SJSA1 (cell line): ENCODE measurements at regions not wholly inside any gene's neighbourhood (a gene's known extent, or its start where the extent isn't known, plus 50 kb on each side); places are given as distances from the start of the nearest gene placed in this dataset.
A peak's percentile ranks its signal among the peaks of the same experiment; 100 is the strongest.
"Not testable (repeated sequence)": the region's sequence is repeated elsewhere in the genome, so short reads cannot be mapped to it uniquely, and the experiment has no call there.

Experiments
- DNase-seq, 2 experiments: peaks; one replicate each; pipeline ENCODE4 v3.0.0-alpha.2; 2015 to 2020; ENCODE audit warnings: low spot score in 2 of 2, low read depth in 1 of 2
- H3K27ac ChIP-seq: fragments of 250-450 bp; sonication (Bioruptor Pico); 2 replicates; pipeline ENCODE4 v1.5.1; 2020; ENCODE audit warnings: mild to moderate bottlenecking, moderate library complexity
- H3K27me3 ChIP-seq: fragments of 250-450 bp; sonication (Bioruptor Pico); replicated peaks from 2 replicates; pipeline ENCODE4 v1.5.1; 2020; ENCODE audit warnings: mild to moderate bottlenecking, moderate library complexity
- H3K36me3 ChIP-seq: fragments of 250-450 bp; sonication (Bioruptor Pico); 2 replicates; pipeline ENCODE4 v1.5.1; 2020; ENCODE audit warnings: mild to moderate bottlenecking
- H3K4me1 ChIP-seq: fragments of 250-450 bp; sonication (Bioruptor Pico); replicated peaks from 2 replicates; pipeline ENCODE4 v1.6.1; 2021; ENCODE audit warnings: mild to moderate bottlenecking
- H3K4me3 ChIP-seq: fragments of 250-450 bp; sonication (Bioruptor Pico); 2 replicates; pipeline ENCODE4 v1.5.1; 2020; ENCODE audit warnings: mild to moderate bottlenecking
- H3K9me3 ChIP-seq: fragments of 250-450 bp; sonication (Bioruptor Pico); replicated peaks from 2 replicates; pipeline ENCODE4 v1.5.1; 2020; ENCODE audit warnings: mild to moderate bottlenecking

- Histone ChIP-seq H3K4me1 (peaks cover 23% of the 10 kb centered on the region), H3K4me3 (no peak overlapping the region), H3K9me3 (no peaks in the 10 kb centered on the region), H3K27ac (no peak overlapping the region), H3K27me3 (no peaks in the 10 kb centered on the region), H3K36me3 (no peaks in the 10 kb centered on the region)
- DNase-seq: no peak
Measured at GRCh38 chr7:41436139-41436538, 266.8 kb downstream of the INHBA start.

- H3K4me3 ChIP-seq, H3K27ac ChIP-seq, H3K27me3 ChIP-seq, H3K36me3 ChIP-seq, DNase-seq, H3K9me3 ChIP-seq: not testable (repeated sequence)
- H3K4me1 ChIP-seq: peaks cover 33% of the 10 kb centered on the region
Measured at GRCh38 chr7:41435020-41435419, 267.9 kb downstream of the INHBA start.

GRCh38 chr7:41431671-41432070, 271.2 kb downstream of the INHBA start:
- H3K4me1 ChIP-seq: peaks cover 24% of the 10 kb centered on the region
- peak; percentile 70 to 80 for DNase-seq
- H3K27me3 ChIP-seq: no peaks in the 10 kb centered on the region
- H3K27ac ChIP-seq: peak overlapping the region; percentile 86
- no peak overlapping the region for H3K4me3 ChIP-seq
- 0 out of 2 replicates have a peak, but pooled peaks cover 6% of the 10 kb centered on the region for H3K9me3 ChIP-seq
- no peaks in the 10 kb centered on the region for H3K36me3 ChIP-seq

GRCh38 chr7:41428381-41428780, 274.5 kb downstream of the INHBA start:
- Histone ChIP-seq H3K36me3 (no peaks in the 10 kb centered on the region), H3K27me3 (no peaks in the 10 kb centered on the region), H3K27ac (no peak overlapping the region), H3K4me1 (peaks cover 43% of the 10 kb centered on the region), H3K9me3 (0 out of 2 replicates have a peak, but pooled peaks cover 6% of the 10 kb centered on the region), H3K4me3 (no peak overlapping the region)
- DNase-seq: no peak

- no peaks in the 10 kb centered on the region for H3K36me3 ChIP-seq
- H3K9me3 ChIP-seq: 0 out of 2 replicates have a peak, but pooled peaks cover 6% of the 10 kb centered on the region
- DNase-seq: peak; percentile 49 to 85
- H3K27ac ChIP-seq: peak overlapping the region; percentile 86
- H3K4me1 ChIP-seq: peaks cover 27% of the 10 kb centered on the region
- no peak overlapping the region for H3K4me3 ChIP-seq
- H3K27me3 ChIP-seq: no peaks in the 10 kb centered on the region
Measured at GRCh38 chr7:41425926-41426325, 277.0 kb downstream of the INHBA start.

- no peaks in the 10 kb centered on the region for H3K27me3 ChIP-seq
- DNase-seq: no peak
- H3K27ac ChIP-seq: no peak overlapping the region
- peaks cover 16% of the 10 kb centered on the region for H3K4me1 ChIP-seq
- no peaks in the 10 kb centered on the region for H3K9me3 ChIP-seq
- H3K36me3 ChIP-seq: no peaks in the 10 kb centered on the region
- no peak overlapping the region for H3K4me3 ChIP-seq
Measured at GRCh38 chr7:41421056-41421455, 281.8 kb downstream of the INHBA start.

GRCh38 chr7:41420421-41420820, 282.5 kb downstream of the INHBA start:
- Histone ChIP-seq H3K4me3 (no peak overlapping the region), H3K27me3 (no peaks in the 10 kb centered on the region), H3K4me1 (peaks cover 9% of the 10 kb centered on the region), H3K9me3 (no peaks in the 10 kb centered on the region), H3K36me3 (no peaks in the 10 kb centered on the region), H3K27ac (no peak overlapping the region)
- DNase-seq: no peak

GRCh38 chr7:41418337-41418736, 284.6 kb downstream of the INHBA start:
- no peak overlapping the region for H3K27ac ChIP-seq
- H3K36me3 ChIP-seq: no peaks in the 10 kb centered on the region
- H3K4me1 ChIP-seq: 0 out of 2 replicates have a peak, but pooled peaks cover 3% of the 10 kb centered on the region
- H3K4me3 ChIP-seq: no peak overlapping the region
- no peak for DNase-seq
- H3K27me3 ChIP-seq: no peaks in the 10 kb centered on the region
- H3K9me3 ChIP-seq: no peaks in the 10 kb centered on the region

- no peak overlapping the region for H3K4me3 ChIP-seq
- no peaks in the 10 kb centered on the region for H3K36me3 ChIP-seq
- H3K27me3 ChIP-seq: no peaks in the 10 kb centered on the region
- DNase-seq: no peak
- H3K9me3 ChIP-seq: no peaks in the 10 kb centered on the region
- peaks cover 8% of the 10 kb centered on the region; the same call in 1 of the 2 replicates for H3K4me1 ChIP-seq
- no peak overlapping the region for H3K27ac ChIP-seq
Measured at GRCh38 chr7:41416208-41416595, 286.7 kb downstream of the INHBA start.

GRCh38 chr7:41415471-41416207, 287.3 kb downstream of the INHBA start:
- Histone ChIP-seq H3K4me1 (peaks cover 8% of the 10 kb centered on the region; the same call in 1 of the 2 replicates), H3K9me3 (no peaks in the 10 kb centered on the region), H3K36me3 (no peaks in the 10 kb centered on the region), H3K27ac (no peak overlapping the region), H3K27me3 (no peaks in the 10 kb centered on the region), H3K4me3 (no peak overlapping the region)
- DNase-seq: no peak

GRCh38 chr7:41415051-41415450, 287.8 kb downstream of the INHBA start:
- H3K27ac ChIP-seq: no peak overlapping the region
- no peaks in the 10 kb centered on the region for H3K9me3 ChIP-seq
- no peak overlapping the region for H3K4me3 ChIP-seq
- peaks cover 8% of the 10 kb centered on the region; the same call in 1 of the 2 replicates for H3K4me1 ChIP-seq
- DNase-seq: no peak
- H3K36me3 ChIP-seq: no peaks in the 10 kb centered on the region
- no peaks in the 10 kb centered on the region for H3K27me3 ChIP-seq

GRCh38 chr7:41404375-41405074, 298.4 kb downstream of the INHBA start:
- Histone ChIP-seq H3K27ac (no peak overlapping the region), H3K36me3 (no peaks in the 10 kb centered on the region), H3K4me3 (no peak overlapping the region), H3K9me3 (no peaks in the 10 kb centered on the region), H3K27me3 (no peaks in the 10 kb centered on the region), H3K4me1 (peaks cover 10% of the 10 kb centered on the region)
- DNase-seq: no peak

GRCh38 chr7:41403291-41403690, 299.6 kb downstream of the INHBA start:
- no peak for DNase-seq
- H3K4me1 ChIP-seq: peaks cover 17% of the 10 kb centered on the region
- H3K27me3 ChIP-seq: no peaks in the 10 kb centered on the region
- H3K4me3 ChIP-seq: no peak overlapping the region
- H3K27ac ChIP-seq: no peak overlapping the region
- no peaks in the 10 kb centered on the region for H3K9me3 ChIP-seq
- H3K36me3 ChIP-seq: no peaks in the 10 kb centered on the region

- Histone ChIP-seq H3K36me3 (no peaks in the 10 kb centered on the region), H3K27me3 (no peaks in the 10 kb centered on the region), H3K4me1 (peaks cover 17% of the 10 kb centered on the region), H3K4me3 (no peak overlapping the region), H3K27ac (no peak overlapping the region), H3K9me3 (no peaks in the 10 kb centered on the region)
- no peak for DNase-seq
Measured at GRCh38 chr7:41401833-41402232, 301.1 kb downstream of the INHBA start.
